ENCODE measurements at regions not wholly inside any gene's neighbourhood (a gene's known extent, or its start where the extent isn't known, plus 50 kb on each side); places are given as distances from the start of the nearest gene placed in this dataset.

GRCh38 chr1:4160181-4160580 lies 260.1 kb upstream of the C1orf174 start:
- TF ChIP-seq POLR2A (IDR thresholded peaks at IDR 0.05; ENCODE audit: low read length) (no peak), GATA1 (IDR thresholded peaks at IDR 0.05; ENCODE audit: low read depth, low read length) (no peak)

Data from erythroblast (primary cell).